Activated CD4-positive, CD25-positive, alpha-beta regulatory T cell treated with anti-CD3 and anti-CD28 coated beads, Interleukin-2, amount 50 U/mL, for 72 hours (primary cell): ENCODE measurements at regions not wholly inside any gene's neighbourhood (a gene's known extent, or its start where the extent isn't known, plus 50 kb on each side); places are given as distances from the start of the nearest gene placed in this dataset.
A peak's percentile ranks its signal among the peaks of the same experiment; 100 is the strongest.

Experiments
- DNase-seq: peaks from one replicate; pipeline ENCODE4 v3.0.0; 2021

- DNase-seq, result no peak
Observed at GRCh38 chrX:20596856-20597255, 330.1 kb upstream of the RPS6KA3 start.

GRCh38 chrX:20595928-20596575 is 329.3 kb upstream of the RPS6KA3 start:
- DNase-seq, result no peak

- no peak for DNase-seq
Observed at GRCh38 chrX:20594985-20595384, 328.3 kb upstream of the RPS6KA3 start.

- no peak for DNase-seq
Observed at GRCh38 chrX:20593836-20594235, 327.1 kb upstream of the RPS6KA3 start.

- DNase-seq, result no peak
Observed at GRCh38 chrX:20593402-20593801, 326.7 kb upstream of the RPS6KA3 start.

- DNase-seq, result no peak
Observed at GRCh38 chrX:20591246-20591645, 324.5 kb upstream of the RPS6KA3 start.

GRCh38 chrX:20585782-20586181 is 319.1 kb upstream of the RPS6KA3 start:
- no peak for DNase-seq

GRCh38 chrX:20571611-20572010 is 304.9 kb upstream of the RPS6KA3 start:
- DNase-seq, result no peak

GRCh38 chrX:20567108-20567507 is 300.4 kb upstream of the RPS6KA3 start:
- DNase-seq, result no peak

GRCh38 chrX:20547611-20548051 is 280.9 kb upstream of the RPS6KA3 start:
- no peak for DNase-seq

GRCh38 chrX:20545538-20545937 is 278.8 kb upstream of the RPS6KA3 start:
- DNase-seq, result no peak

- DNase-seq, result no peak
Observed at GRCh38 chrX:20542072-20542471, 275.4 kb upstream of the RPS6KA3 start.

- no peak for DNase-seq
Observed at GRCh38 chrX:20538974-20539373, 272.3 kb upstream of the RPS6KA3 start.

- DNase-seq, result no peak
Observed at GRCh38 chrX:20531667-20532066, 265.0 kb upstream of the RPS6KA3 start.

GRCh38 chrX:20530406-20530921 is 263.8 kb upstream of the RPS6KA3 start:
- DNase-seq, result peak; percentile 40

GRCh38 chrX:20529711-20530110 is 263.0 kb upstream of the RPS6KA3 start:
- DNase-seq, result no peak

- DNase-seq, result no peak
Observed at GRCh38 chrX:20529301-20529700, 262.6 kb upstream of the RPS6KA3 start.

GRCh38 chrX:20527558-20528011 is 260.9 kb upstream of the RPS6KA3 start:
- no peak for DNase-seq

GRCh38 chrX:20527041-20527440 is 260.3 kb upstream of the RPS6KA3 start:
- no peak for DNase-seq

- no peak for DNase-seq
Observed at GRCh38 chrX:20523626-20524312, 257.1 kb upstream of the RPS6KA3 start.

GRCh38 chrX:20522420-20522819 is 255.7 kb upstream of the RPS6KA3 start:
- no peak for DNase-seq

- DNase-seq, result no peak
Observed at GRCh38 chrX:20521222-20521621, 254.5 kb upstream of the RPS6KA3 start.

- DNase-seq, result no peak
Observed at GRCh38 chrX:20519826-20520225, 253.1 kb upstream of the RPS6KA3 start.

GRCh38 chrX:20519146-20519545 is 252.4 kb upstream of the RPS6KA3 start:
- DNase-seq, result no peak
